ENCODE measurements at regions not wholly inside any gene's neighbourhood (a gene's known extent, or its start where the extent isn't known, plus 50 kb on each side); places are given as distances from the start of the nearest gene placed in this dataset.

DNA sequence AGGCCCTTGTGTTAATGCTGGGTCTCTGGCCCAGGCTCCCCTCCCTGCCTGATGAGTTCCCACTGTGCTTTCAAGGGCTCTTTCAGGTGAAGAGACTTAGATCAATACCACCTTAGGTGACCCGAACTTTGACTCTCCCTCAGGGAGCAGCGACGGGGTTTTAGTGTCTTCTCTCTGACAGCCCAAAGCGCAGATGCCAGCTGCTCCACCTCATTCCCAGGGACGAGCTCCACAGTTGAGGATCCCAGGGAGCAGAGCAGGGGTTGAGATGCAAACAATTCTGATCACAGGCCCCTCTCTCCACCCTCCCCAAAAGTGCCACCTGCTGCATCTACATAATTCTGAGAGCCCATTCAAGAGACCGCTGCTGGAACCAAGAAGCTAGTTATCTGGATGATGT, 265.1 kb downstream of the TJP1 start:
- TF ChIP-seq SMC3 (IDR thresholded peaks at IDR 0.05; ENCODE audit: low read depth, low read length), result no peak
- TF ChIP-seq, protein P1, sequence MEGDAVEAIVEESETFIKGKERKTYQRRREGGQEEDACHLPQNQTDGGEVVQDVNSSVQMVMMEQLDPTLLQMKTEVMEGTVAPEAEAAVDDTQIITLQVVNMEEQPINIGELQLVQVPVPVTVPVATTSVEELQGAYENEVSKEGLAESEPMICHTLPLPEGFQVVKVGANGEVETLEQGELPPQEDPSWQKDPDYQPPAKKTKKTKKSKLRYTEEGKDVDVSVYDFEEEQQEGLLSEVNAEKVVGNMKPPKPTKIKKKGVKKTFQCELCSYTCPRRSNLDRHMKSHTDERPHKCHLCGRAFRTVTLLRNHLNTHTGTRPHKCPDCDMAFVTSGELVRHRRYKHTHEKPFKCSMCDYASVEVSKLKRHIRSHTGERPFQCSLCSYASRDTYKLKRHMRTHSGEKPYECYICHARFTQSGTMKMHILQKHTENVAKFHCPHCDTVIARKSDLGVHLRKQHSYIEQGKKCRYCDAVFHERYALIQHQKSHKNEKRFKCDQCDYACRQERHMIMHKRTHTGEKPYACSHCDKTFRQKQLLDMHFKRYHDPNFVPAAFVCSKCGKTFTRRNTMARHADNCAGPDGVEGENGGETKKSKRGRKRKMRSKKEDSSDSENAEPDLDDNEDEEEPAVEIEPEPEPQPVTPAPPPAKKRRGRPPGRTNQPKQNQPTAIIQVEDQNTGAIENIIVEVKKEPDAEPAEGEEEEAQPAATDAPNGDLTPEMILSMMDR (conservative IDR thresholded peaks at IDR 0.05; ENCODE audit: low read depth, low read length), result no peak
